NB4 (cell line): ENCODE measurements at regions not wholly inside any gene's neighbourhood (a gene's known extent, or its start where the extent isn't known, plus 50 kb on each side); places are given as distances from the start of the nearest gene placed in this dataset.

Source experiments
- CTCF ChIP-seq: IDR thresholded peaks from one replicate; pipeline ENCODE4 v1.5.1; 2012; ENCODE audit warnings: low read depth, low read length
- MAX ChIP-seq: IDR thresholded peaks from 2 replicates; pipeline ENCODE4 v1.6.1; 2011; ENCODE audit warnings: low read depth, low read length
- POLR2A ChIP-seq: IDR thresholded peaks from 2 replicates; pipeline ENCODE4 v1.6.1; 2011; ENCODE audit warnings: mild to moderate bottlenecking; ENCODE audit not compliant: insufficient read length; ENCODE audit errors: extremely low read depth

GRCh38 chr6:142621822-142622221 lies 320.0 kb downstream of the ADGRG6 start:
- TF ChIP-seq CTCF, result no peak
- no peak for TF ChIP-seq POLR2A
- no peak for TF ChIP-seq MAX
